ENCODE measurements at regions not wholly inside any gene's neighbourhood (a gene's known extent, or its start where the extent isn't known, plus 50 kb on each side); places are given as distances from the start of the nearest gene placed in this dataset.

- no peaks in the 10 kb centered on the region for H3K4me1 ChIP-seq
- no peak for DNase-seq
- no peak overlapping the region for H3K4me3 ChIP-seq
- no peaks in the 10 kb centered on the region for H3K9me3 ChIP-seq
- H3K27ac ChIP-seq, result no peak overlapping the region
- intact Hi-C loops (cut with DNase I; ENCODE audit: low total_unique reads), result no loop called here
- no peaks in the 10 kb centered on the region for H3K27me3 ChIP-seq
- H3K36me3 ChIP-seq, result no peaks in the 10 kb centered on the region
- no peak for TF ChIP-seq CTCF (IDR thresholded peaks at IDR 0.05)
- no peak for TF ChIP-seq POLR2A (IDR thresholded peaks at IDR 0.05)
Measured at GRCh38 chr2:144211826-144212225, 308.1 kb downstream of the ZEB2 start.

DNA sequence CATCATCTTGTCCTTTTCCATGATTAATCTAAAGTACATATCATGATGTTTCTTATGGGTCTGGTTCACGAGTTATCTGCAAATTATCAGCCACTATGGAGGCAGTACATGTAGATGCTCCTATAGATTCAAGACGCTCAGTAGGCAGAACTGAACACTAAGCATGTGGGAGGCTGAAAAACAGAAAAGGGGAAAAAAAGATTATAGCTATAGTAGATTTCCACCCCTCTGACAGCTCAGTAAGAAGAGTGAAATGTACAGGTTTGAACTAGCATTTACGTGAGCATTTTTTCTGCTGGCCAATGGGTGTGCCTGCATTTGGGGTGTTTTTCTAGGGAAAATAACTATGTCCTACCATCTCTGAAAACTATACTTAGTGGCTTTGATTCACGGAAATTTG is 308.9 kb downstream of the ZEB2 start:
- no peaks in the 10 kb centered on the region for H3K27me3 ChIP-seq
- intact Hi-C loops (cut with DNase I; ENCODE audit: low total_unique reads), result no loop called here

DNA sequence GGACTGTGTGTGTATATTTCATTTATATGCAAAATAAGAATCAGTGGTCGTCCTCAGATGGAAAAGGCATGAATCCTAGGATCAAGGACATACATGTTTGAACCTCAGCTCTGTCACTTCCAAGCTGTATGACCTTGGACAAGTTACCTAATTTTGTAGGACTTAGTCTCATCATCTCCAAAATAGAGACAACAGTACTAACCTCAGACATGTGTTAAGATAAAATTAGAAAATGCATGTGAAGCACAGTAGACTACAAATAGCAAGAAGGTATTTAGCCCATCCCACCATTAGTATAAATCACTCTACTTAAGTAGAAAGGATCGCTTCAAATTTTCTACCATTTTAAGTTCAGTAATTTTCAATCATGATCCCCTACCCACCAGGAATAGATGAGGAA is 309.8 kb downstream of the ZEB2 start:
- intact Hi-C loops (cut with DNase I; ENCODE audit: low total_unique reads), result no loop called here
- DNase-seq, result no peak
- no peaks in the 10 kb centered on the region for H3K27me3 ChIP-seq

More for the DNA sequence above, 308.9 kb downstream of the ZEB2 start:
- no peaks in the 10 kb centered on the region for H3K4me1 ChIP-seq
- no peaks in the 10 kb centered on the region for H3K36me3 ChIP-seq
- no peak overlapping the region for H3K4me3 ChIP-seq
- TF ChIP-seq CTCF (IDR thresholded peaks at IDR 0.05) (no peak), POLR2A (IDR thresholded peaks at IDR 0.05) (no peak)
- H3K9me3 ChIP-seq, result no peaks in the 10 kb centered on the region
- H3K27ac ChIP-seq, result no peak overlapping the region
- DNase-seq, result no peak

DNA sequence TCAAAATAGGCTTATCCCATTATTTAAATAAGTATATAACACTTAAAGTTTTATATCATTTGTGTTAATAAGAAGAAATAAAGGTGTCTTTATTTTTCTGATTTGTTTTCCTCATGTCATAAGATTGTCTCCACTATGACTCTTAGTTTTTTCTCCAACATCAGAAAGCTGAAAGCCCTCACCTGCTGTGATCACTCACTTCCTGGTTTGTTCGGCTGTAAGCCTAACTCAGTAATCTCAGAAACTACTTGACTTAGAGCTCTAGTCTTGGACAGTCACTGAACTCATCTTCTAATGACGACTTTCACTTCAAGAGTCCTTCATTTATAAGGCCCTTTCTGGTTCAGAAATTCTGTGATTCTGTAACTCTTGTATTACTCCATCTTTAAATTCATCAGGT is 311.0 kb downstream of the ZEB2 start:
- Histone ChIP-seq H3K4me3 (no peak overlapping the region), H3K4me1 (no peaks in the 10 kb centered on the region), H3K9me3 (no peaks in the 10 kb centered on the region), H3K27me3 (no peaks in the 10 kb centered on the region), H3K27ac (no peak overlapping the region), H3K36me3 (no peaks in the 10 kb centered on the region)
- no peak for DNase-seq
- intact Hi-C loops (cut with DNase I; ENCODE audit: low total_unique reads), result no loop called here
- no peak for TF ChIP-seq CTCF (IDR thresholded peaks at IDR 0.05)
- TF ChIP-seq POLR2A (IDR thresholded peaks at IDR 0.05), result no peak

More for the DNA sequence above, 309.8 kb downstream of the ZEB2 start:
- H3K9me3 ChIP-seq, result no peaks in the 10 kb centered on the region
- no peak for TF ChIP-seq CTCF (IDR thresholded peaks at IDR 0.05)
- no peak for TF ChIP-seq POLR2A (IDR thresholded peaks at IDR 0.05)
- no peak overlapping the region for H3K4me3 ChIP-seq
- no peaks in the 10 kb centered on the region for H3K4me1 ChIP-seq
- H3K27ac ChIP-seq, result no peak overlapping the region
- H3K36me3 ChIP-seq, result no peaks in the 10 kb centered on the region

GRCh38 chr2:144206019-144206418 is 313.9 kb downstream of the ZEB2 start:
- TF ChIP-seq POLR2A (IDR thresholded peaks at IDR 0.05) (no peak), CTCF (IDR thresholded peaks at IDR 0.05) (no peak)
- Histone ChIP-seq H3K4me3 (no peak overlapping the region), H3K27me3 (no peaks in the 10 kb centered on the region)

More at GRCh38 chr2:144206019-144206418, 313.9 kb downstream of the ZEB2 start:
- H3K27ac ChIP-seq, result no peak overlapping the region
- no peaks in the 10 kb centered on the region for H3K36me3 ChIP-seq
- no peaks in the 10 kb centered on the region for H3K9me3 ChIP-seq
- DNase-seq, result no peak
- intact Hi-C loops (cut with DNase I; ENCODE audit: low total_unique reads), result no loop called here
- H3K4me1 ChIP-seq, result no peaks in the 10 kb centered on the region

All from uterus (tissue), 3 donors.